HG03025 (cell line): ENCODE measurements at regions not wholly inside any gene's neighbourhood (a gene's known extent, or its start where the extent isn't known, plus 50 kb on each side); places are given as distances from the start of the nearest gene placed in this dataset.
"Not testable (repeated sequence)": the region's sequence is repeated elsewhere in the genome, so short reads cannot be mapped to it uniquely, and the experiment has no call there.

ENCODE experiments used
- ATAC-seq: cut with Tn5 transposase; IDR thresholded peaks from one replicate; pipeline ENCODE4 v1.9.1; 2021; ENCODE audit warnings: mild to moderate bottlenecking, moderate library complexity; ENCODE audit not compliant: unreplicated experiment, low FRiP score

DNA sequence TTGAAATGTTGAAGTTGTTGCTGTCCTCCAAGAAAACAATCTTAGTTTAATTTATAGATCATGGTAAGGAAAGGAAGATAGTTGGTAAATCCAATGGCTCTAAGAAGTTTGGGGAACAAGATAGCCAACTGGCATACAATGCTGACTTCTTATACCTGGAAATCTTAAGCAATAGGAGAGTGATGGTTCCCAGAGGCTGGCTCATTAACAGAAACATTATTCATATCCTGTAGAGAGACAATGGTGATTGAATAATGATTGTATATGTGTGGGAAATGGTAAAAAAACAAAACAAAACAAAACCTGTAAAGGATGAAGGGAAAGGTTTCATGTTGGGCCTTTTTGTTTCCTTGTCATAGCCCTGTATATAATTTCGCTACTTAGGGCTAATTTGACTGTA, 174.9 kb upstream of the CTSO start:
- no peak for ATAC-seq

DNA sequence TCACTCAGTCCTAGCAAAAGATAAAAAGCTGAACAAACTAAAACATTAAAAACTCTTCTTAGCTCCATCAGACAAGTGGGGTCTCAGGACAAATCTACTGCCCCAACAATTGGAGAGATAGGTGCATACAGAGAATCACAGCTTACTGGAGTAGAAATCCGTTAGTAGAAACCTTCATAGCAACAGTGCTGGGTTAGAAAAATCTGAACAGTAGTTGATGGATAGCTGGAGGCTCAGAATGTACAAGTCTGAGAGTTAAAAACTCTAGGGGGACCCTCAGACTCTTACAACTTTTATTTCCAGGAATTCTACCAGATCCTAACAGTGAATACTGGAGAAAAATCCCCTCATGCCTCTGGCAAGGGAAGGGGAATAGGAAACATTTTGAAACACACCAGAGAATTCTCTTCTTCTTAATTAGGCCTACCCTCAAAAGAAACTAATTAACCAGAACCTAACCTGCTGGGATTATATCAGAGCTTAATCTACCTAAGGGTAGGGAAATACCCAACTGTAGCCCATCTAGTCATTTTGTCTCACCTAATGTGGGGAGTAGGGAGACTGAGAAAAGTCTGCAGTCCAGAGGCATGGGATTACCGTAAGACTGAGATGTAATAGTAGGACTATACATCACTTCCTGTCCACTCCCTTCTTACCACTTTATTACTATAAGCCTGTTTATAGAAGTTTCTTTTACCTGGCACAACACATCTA, 165.0 kb upstream of the CTSO start:
- ATAC-seq = no peak

DNA sequence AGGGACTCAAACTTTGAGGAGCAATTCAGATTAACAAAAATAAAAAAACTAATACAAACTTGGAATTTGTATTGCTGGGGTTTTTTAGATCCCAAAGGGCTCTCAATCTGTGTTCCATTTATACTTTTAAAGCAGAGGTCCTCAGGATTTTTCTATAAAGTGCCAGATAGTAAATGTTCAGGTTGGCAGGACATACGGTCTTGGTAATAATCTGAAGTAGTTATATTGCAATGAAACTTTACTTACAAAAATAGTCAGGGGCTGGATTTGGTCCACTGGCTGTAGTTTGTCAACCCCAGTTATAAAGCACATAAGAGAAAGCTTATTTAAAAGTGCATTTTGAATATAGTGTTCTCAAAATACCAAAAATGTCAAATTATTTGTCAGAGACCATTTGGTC, 164.1 kb upstream of the CTSO start:
- no peak for ATAC-seq

DNA sequence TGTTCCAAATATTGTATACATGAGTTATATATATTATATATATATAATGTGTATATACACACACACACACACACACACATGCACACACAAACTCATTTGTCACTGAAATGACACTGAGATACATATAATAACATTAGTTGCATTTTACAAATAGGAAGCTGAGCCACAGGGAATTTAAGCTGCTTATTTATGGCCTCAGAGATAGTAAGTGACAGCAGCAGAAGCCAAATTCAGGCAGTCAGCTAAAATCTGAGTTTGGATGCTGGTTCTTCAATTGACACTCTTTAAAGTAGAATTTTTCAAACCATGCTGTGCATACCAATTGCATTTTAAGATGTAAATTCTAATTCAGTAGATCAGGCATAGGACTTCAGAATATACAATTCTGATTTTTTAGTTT, 163.3 kb upstream of the CTSO start:
- ATAC-seq = no peak

DNA sequence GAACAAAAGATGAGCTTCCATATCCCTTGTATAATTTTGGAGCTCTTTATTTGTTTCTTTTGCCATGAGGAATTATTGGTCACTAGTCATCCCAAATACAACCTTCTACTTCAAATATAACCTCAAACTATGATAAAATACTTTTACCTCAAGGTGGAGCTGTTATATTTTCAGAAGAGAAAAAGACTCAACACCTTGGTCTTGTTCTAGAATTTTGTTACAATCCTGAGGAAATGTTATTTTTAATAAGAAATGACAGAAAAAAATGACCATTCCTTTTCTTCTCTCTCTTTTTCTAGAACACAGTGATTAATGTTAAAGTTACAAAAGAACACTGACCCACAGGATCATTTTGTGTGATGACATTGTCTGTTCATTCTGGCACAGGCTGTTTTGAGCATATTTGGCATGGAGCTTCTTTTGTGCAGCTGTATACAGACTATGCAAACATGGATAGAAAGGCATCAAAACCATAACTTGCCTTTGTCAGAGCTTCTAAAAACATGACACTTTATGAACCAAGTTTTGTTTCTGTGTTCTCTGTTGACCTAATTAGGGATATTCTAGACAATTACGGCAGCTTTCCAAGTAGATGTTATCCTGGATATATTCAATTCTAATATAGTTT, 159.6 kb upstream of the CTSO start:
- ATAC-seq = no peak

DNA sequence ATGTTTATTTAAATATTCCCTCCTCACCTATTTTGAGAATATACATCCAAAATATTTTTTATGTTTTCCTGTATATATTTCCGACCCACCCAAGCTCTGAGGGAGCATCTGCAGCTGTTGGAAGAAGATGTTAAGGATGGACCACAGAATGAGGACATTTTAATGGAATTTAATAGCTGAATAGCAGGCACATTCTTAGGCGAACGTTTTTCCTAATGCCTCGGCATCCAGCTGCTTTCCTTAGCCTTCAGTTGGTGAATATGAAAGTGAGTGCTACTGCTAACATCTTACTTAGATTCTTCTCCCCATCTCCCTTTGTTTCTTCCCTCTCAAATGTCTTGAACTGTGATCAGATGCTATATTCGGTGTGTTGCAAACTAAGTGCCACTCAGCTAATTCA, 158.0 kb upstream of the CTSO start:
- no peak for ATAC-seq

DNA sequence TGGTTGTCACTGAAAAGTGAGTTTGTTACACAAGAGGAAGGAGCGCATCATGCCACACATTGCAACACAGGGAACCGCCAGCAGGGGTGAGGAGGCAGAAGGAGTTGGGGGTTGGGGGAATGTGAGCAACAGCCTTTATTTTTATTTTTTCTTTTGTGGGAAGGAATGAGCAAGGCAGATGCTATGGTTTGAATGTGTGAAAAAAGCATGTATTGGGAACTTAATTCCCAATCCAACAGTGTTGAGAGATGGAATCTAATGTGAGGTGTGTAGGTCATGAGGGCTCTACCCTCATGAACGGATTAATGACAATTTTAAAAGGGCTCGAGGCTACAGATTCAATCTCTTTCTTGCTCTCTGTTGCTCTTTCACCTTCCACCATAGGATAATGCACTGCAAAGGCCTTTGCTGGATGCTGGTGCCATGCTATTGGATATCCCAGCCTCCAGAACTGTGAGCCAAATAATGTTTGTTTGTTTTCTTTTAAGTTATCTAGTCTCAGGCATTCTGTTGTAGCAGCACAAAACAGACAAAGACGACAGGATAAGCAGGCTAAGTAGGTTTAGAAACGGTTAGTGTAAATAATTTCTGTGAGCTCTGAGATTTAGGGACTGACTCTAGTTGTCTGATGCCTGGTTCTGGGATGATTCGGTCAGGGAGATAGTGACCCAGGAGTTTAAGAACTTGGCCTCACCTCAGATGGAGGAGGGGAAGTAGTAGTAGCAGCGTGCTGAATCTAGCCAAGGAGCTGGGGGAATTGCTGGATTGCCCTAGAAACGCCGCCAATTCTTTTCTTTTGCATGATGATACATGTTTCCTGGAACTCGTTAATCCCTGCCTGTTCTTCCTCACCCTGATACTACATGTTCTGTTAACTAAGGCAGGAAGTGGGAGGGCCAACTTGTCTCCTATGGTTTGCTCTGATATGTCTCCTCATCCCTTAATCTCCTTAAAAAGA, 156.6 kb upstream of the CTSO start:
- ATAC-seq = no peak

DNA sequence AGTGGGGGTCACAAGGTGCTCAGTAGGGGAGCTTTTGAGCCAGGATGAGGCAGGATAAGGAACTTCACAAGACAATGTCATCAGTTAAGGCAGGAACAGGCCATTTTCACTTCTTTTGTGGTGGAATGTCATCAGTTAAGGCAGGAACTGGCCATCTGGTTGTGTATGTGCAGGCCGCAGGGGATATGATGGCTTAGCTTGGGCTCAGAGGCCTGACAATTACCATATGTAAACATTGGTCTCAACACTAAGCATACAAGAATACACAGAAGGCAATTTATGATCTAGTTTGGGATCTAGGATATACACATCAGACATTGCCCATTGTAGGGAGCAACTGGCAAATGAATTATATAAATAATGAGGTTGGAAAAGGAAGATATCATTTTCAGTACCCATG, 155.4 kb upstream of the CTSO start:
- not testable (repeated sequence) for ATAC-seq

DNA sequence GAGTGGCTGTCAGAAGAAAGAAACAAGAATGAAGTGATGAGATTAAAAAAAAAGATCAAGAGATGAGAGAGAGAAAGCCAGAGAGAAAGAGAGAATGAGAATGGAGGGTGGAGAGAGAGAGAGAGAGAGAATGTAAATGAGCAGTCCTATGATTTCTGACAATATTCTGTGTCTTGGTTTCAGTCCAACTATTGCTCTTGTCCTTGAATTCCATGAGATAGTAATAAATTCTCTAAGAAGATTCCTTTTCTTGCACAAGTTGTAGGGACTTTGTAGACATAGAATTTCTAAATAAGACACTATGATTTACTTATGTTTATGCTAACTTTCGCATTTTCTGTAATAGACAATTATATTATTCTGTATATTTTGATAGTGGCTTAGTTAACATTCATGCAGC, 149.6 kb upstream of the CTSO start:
- no peak for ATAC-seq

DNA sequence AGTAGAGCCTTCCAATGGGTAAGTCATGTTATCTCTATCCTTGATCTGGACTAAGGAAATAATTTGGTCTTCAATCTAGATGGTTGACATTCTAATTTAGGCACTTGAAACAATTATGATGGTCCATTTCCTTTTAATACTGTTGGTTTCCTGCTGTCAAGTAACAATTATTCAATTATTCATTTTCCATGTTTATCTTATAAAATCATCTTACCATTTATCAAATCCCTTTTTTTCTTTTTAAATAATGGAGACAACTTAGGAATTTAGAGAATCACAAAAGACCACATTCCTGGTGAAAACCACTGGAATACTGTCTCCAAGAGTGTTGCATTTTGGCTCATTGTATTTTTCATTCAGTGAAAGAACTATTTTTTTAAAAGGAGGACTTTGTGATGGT, 148.7 kb upstream of the CTSO start:
- ATAC-seq = no peak

DNA sequence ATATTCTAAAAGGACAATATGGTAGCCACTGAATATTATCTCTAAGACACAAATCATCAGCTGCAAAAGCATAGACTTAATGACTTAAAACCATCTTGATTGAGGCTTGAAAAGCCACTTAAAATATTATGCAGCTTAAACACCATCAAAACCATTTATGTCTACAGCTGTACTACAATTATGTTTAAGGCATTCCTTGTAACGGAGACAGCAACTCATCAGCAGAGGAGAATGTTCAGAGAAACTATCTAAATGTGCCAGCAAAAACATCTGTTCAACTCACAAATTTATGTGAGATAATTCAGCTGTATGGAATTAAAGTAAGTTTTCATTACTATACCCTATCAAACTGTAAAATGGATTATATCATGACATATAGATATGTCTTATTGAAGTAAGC, 147.9 kb upstream of the CTSO start:
- ATAC-seq = no peak

DNA sequence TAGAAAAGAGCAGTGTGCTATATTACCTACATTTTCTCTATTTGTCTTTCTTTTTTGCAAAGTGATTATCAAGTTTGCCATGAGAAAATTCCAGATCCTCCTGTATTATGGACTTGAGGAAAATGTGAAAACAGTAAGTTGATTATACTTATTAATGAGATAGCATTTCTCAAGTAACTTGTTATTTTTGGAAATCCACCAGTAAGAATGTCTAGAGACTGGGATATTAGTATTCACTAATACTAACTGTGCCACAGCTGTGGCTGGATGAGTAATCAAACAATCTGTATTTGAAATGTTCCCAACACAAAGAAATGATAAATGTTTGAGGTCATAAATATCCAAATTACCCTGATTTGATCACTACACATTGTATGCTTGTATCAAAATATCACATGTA, 147.0 kb upstream of the CTSO start:
- ATAC-seq = no peak

DNA sequence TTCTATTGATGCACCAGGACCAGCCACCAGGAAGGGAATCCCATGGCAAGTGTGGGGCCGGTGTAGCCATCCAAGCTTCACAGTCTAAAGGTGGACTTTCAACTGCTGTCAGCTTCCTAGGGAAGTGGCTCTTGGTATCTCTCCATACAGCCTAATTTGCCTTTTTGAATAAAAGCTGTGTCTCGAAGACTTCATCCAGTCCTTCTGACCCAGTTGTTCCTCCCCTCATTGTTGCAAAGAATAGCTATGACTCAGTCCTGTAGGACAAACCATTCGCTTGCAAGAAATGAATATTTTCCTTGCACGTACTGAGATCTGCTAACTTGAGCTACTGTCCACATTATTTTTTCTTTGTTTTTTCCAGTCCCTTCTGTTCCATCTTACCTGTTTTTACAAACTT, 145.1 kb upstream of the CTSO start:
- no peak for ATAC-seq

DNA sequence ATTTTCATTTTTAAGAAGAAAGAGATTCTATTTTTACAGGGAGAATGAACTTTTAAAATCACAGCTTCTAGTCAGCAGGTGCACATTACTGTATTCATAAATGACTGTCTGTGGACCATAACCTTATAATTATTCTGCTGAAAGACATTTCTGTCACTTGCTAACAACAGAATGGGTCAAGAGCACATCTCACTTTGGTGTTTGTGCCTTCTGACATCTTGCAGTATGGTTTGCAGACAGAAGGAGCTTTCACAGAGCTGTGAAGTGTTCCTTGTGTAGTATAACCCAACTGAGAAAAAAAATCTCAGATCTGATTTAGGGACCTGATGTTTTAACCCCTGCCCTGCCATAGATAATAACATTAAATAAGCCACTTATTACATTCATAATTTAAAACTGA, 131.4 kb upstream of the CTSO start:
- no peak for ATAC-seq

DNA sequence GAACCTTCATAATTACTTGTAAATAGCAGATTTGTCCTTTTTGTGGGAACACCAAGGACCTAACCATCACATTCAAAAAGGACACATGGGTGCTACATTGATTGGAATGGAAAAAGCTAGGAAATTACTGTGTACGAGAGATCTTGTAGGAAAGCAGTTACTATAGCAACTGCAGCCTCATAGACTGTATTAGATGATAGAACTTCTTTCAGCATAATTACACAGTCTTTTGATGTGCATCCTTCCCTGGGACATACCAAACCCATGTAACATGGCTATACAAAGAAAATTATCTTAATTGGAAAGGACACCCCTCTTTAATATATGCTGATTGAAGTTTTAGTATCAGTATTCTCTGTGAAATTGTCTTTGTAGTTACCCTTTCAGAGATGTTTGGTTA, 130.7 kb upstream of the CTSO start:
- ATAC-seq = no peak

DNA sequence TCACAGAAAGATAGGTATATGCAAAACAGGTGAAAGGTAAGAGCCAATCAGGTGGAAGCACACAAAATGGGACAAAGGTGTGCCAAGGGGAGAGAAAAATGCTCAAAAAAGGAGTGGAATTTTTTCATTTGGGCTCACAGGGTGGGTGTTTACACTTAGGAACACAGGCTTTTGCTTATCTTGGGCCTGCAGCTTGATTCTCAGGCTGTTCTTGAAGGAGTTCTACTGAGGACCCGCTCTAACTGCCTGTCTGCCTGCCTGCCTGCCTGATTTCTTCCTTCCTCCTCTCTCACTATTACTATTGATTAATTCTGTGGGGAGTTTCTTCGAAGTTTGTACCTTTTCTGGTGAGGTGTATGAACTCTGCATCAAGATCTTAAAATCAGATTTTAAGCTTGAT, 120.3 kb upstream of the CTSO start:
- ATAC-seq = no peak

DNA sequence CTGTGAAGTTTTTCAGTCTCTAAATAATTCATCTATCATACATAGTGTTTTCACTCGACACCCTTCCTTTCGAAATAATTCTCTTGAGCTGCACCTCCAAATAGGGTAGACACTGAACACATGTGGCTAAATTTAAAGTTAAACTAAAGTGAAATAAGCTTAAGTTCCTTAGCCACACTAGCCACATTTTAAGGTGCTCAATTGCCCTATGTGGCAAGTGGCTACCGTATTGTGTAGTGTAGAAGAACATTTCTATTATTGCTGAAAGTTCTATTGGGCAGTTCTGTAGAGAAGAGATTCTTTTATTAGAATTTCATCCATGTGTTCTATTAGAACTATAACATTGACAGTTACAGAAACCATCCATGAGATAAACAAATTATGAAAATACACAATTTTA, 107.0 kb upstream of the CTSO start:
- no peak for ATAC-seq

DNA sequence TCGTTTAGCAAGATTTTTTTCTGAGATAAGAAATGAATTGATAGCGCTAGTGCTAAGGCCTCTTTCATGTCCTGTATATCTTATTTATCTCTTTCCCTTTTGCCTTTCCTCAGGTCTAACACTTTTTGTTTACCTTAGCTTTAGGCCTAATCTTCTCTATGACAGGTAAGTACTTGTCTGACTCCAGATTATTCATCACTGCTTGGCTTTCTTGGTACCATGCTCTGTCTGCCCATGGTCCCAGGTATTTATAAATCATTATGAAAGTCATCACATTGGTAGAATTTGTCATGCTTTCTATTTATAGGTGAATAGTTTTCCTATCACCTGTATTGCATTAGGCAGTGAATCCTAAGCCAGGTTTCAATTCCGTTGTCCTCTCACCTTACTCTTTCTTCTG, 99.5 kb upstream of the CTSO start:
- no peak for ATAC-seq

DNA sequence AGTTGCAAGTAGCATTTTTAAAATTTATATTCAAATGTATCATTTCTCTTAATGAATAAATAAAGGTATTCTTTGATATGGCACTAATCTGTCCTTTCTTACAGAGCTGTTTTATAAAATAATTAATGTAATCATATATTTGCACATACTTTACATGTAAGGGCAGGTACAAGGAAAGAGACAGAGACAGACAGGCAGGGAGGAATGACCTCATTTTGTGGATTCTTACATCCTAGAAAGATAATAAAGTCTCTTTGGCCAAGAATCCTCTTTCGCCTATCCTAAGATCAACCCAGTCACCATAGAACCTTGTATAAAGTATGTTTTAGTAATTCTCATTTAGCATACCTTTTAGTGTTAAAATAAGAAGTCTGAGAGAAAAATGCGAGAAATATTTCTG, 98.5 kb upstream of the CTSO start:
- ATAC-seq = no peak

DNA sequence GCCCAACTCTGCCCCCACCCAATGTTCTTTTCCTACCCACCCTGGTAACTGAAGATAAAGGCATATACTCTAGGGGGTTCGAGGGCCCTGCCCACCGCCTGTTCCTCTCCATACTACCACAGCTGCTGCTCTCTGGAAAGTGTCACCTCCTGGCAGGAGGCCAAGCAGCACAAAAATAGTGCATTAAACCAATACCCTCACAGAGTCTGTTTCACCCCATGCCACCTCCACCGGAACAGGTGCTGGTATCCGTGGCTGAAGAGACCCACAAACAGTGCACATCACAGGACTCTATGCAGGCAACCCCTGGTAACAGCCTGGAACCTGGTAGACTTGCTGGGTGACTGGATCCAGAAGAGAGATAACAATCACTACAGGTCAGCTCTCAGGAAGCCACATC, 85.1 kb upstream of the CTSO start:
- no peak for ATAC-seq

DNA sequence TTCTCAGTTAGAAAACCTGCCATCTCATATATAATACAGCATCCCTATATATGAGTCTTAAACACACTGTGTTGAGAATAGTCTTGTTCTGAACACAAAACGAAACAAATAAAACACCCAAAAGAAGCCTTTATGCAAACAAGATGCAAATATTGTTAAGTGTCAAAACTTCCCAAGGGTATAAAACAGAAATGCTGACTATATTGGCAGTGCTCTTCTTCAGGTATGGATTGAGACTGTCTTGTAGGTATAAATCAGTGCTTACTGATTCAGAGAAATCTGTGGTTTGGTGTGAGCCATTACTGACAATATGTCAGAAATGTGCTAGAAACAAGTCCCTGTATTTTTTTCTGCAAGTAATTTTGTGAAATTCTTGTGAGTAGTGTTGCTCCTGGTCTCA, 82.8 kb upstream of the CTSO start:
- no peak for ATAC-seq

DNA sequence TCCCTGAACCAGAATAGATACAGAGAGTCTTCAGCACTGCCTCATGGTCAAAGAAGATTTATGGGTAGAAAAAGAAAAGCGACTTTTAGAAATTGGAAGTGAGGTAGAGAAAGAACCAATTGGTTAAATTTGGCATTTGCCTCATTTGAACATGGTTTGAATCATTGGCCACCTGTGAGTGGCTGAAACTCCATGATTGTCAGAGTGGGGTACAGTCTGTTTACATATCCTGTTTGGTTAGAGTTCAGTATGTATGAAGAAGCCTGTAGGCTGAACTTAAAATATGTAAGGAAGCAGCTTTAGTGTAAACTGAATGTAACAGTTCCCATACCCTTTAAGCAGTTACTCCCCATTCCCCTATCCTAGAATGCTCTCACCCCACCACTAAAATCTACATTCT, 76.0 kb upstream of the CTSO start:
- ATAC-seq = no peak
